Nephron progenitor cell (in vitro differentiated cells): ENCODE measurements at regions not wholly inside any gene's neighbourhood (a gene's known extent, or its start where the extent isn't known, plus 50 kb on each side); places are given as distances from the start of the nearest gene placed in this dataset.

Experiments used
- DNase-seq: peaks from one replicate; pipeline ENCODE4 v3.0.0; 2021
- H3K27ac Mint-ChIP-seq: 2 replicates; pipeline ENCODE4 v1.8.0; 2021; ENCODE audit warnings: mild to moderate bottlenecking, moderate library complexity, mixed read lengths
- H3K27me3 Mint-ChIP-seq: 2 replicates; pipeline ENCODE4 v1.8.0; 2021; ENCODE audit warnings: mild to moderate bottlenecking, low read depth, mixed read lengths; ENCODE audit not compliant: poor library complexity
- H3K36me3 Mint-ChIP-seq: 2 replicates; pipeline ENCODE4 v1.8.0; 2021; ENCODE audit warnings: low read depth, mixed read lengths
- H3K4me1 Mint-ChIP-seq: 2 replicates; pipeline ENCODE4 v1.8.0; 2021; ENCODE audit warnings: mixed read lengths
- H3K4me3 Mint-ChIP-seq: 2 replicates; pipeline ENCODE4 v1.8.0; 2021; ENCODE audit warnings: mild to moderate bottlenecking, moderate library complexity, mixed read lengths
- H3K9me3 Mint-ChIP-seq: 2 replicates; pipeline ENCODE4 v1.8.0; 2021; ENCODE audit warnings: mild to moderate bottlenecking, moderate library complexity, mixed read lengths
- CTCF ChIP-seq: fragments of 200-600 bp; sonication (generic); IDR thresholded peaks from 2 replicates; pipeline ENCODE4 v1.5.0; 2021; ENCODE audit warnings: antibody characterized with exemption

- Mint-ChIP-seq H3K27ac (no peak overlapping the region), H3K4me1 (no peaks in the 10 kb centered on the region), H3K4me3 (no peak overlapping the region), H3K9me3 (no peaks in the 10 kb centered on the region), H3K36me3 (no peaks in the 10 kb centered on the region), H3K27me3 (no peaks in the 10 kb centered on the region)
- DNase-seq, result no peak
- no peak for TF ChIP-seq CTCF
Observed at GRCh38 chr2:81260320-81260719, 955.8 kb upstream of the LRRTM1 start.

- H3K36me3 Mint-ChIP-seq, result no peaks in the 10 kb centered on the region
- no peak for TF ChIP-seq CTCF
- H3K27me3 Mint-ChIP-seq, result no peaks in the 10 kb centered on the region
- H3K4me1 Mint-ChIP-seq, result no peaks in the 10 kb centered on the region
- no peak for DNase-seq
- no peaks in the 10 kb centered on the region for H3K9me3 Mint-ChIP-seq
- no peak overlapping the region for H3K27ac Mint-ChIP-seq
- H3K4me3 Mint-ChIP-seq, result no peak overlapping the region
Observed at GRCh38 chr2:81250270-81250669, 945.7 kb upstream of the LRRTM1 start.

- Mint-ChIP-seq H3K4me1 (no peaks in the 10 kb centered on the region), H3K27me3 (no peaks in the 10 kb centered on the region), H3K36me3 (no peaks in the 10 kb centered on the region), H3K27ac (no peak overlapping the region), H3K9me3 (no peaks in the 10 kb centered on the region), H3K4me3 (no peak overlapping the region)
- DNase-seq, result no peak
- TF ChIP-seq CTCF, result no peak
Observed at GRCh38 chr2:81249152-81249551, 944.6 kb upstream of the LRRTM1 start.

GRCh38 chr2:81247648-81248047 is 943.1 kb upstream of the LRRTM1 start:
- Mint-ChIP-seq H3K4me3 (no peak overlapping the region), H3K4me1 (no peaks in the 10 kb centered on the region), H3K27ac (no peak overlapping the region), H3K27me3 (no peaks in the 10 kb centered on the region), H3K9me3 (no peaks in the 10 kb centered on the region), H3K36me3 (no peaks in the 10 kb centered on the region)
- DNase-seq, result no peak
- TF ChIP-seq CTCF, result no peak

- Mint-ChIP-seq H3K4me3 (no peak overlapping the region), H3K36me3 (no peaks in the 10 kb centered on the region), H3K27me3 (no peaks in the 10 kb centered on the region), H3K27ac (no peak overlapping the region), H3K9me3 (no peaks in the 10 kb centered on the region), H3K4me1 (no peaks in the 10 kb centered on the region)
- DNase-seq, result no peak
- no peak for TF ChIP-seq CTCF
Observed at GRCh38 chr2:81242501-81242900, 937.9 kb upstream of the LRRTM1 start.

GRCh38 chr2:81238462-81238861 is 933.9 kb upstream of the LRRTM1 start:
- Mint-ChIP-seq H3K27me3 (no peaks in the 10 kb centered on the region), H3K36me3 (no peaks in the 10 kb centered on the region), H3K27ac (no peak overlapping the region), H3K9me3 (no peaks in the 10 kb centered on the region), H3K4me3 (no peak overlapping the region), H3K4me1 (no peaks in the 10 kb centered on the region)
- no peak for TF ChIP-seq CTCF
- DNase-seq, result no peak
